Muscle layer of duodenum (tissue), 2 donors: ENCODE measurements at regions not wholly inside any gene's neighbourhood (a gene's known extent, or its start where the extent isn't known, plus 50 kb on each side); places are given as distances from the start of the nearest gene placed in this dataset.

Experiments
- H3K27ac ChIP-seq: one replicate; pipeline ENCODE4 v1.7.0; 2013; ENCODE audit warnings: mild to moderate bottlenecking, low read length
- H3K27me3 ChIP-seq: one replicate; pipeline ENCODE4 v1.7.0; 2013; ENCODE audit warnings: low read depth, mild to moderate bottlenecking, control low read depth, low read length
- H3K36me3 ChIP-seq, 2 donors: one replicate each; pipeline ENCODE4 v1.7.0; 2013; ENCODE audit warnings: low read length in 2 of 2, control low read depth in 1 of 2, mild to moderate bottlenecking in 1 of 2; ENCODE audit not compliant: insufficient read depth in 2 of 2, control insufficient read depth in 1 of 2
- H3K4me1 ChIP-seq, 2 donors: one replicate each; pipeline ENCODE4 v1.7.0; 2013; ENCODE audit warnings: low read length in 2 of 2, mild to moderate bottlenecking in 2 of 2, control low read depth in 1 of 2, moderate library complexity in 1 of 2; ENCODE audit not compliant: insufficient read depth in 2 of 2, control insufficient read depth in 1 of 2
- H3K4me3 ChIP-seq, 2 donors: one replicate each; pipeline ENCODE4 v1.7.0; 2013; ENCODE audit warnings: low read length in 2 of 2, low read depth in 1 of 2, mild to moderate bottlenecking in 1 of 2
- H3K9me3 ChIP-seq, 2 donors: one replicate each; pipeline ENCODE4 v1.7.0; 2013; ENCODE audit warnings: low read length in 2 of 2, control low read depth in 1 of 2, mild to moderate bottlenecking in 1 of 2; ENCODE audit not compliant: control insufficient read depth in 1 of 2
- donor health status: healthy.

GRCh38 chr3:127410678-127411077 lies 122.8 kb upstream of the PRR20G start:
- no peaks in the 10 kb centered on the region for H3K4me1 ChIP-seq
- H3K9me3 ChIP-seq: no peaks in the 10 kb centered on the region
- no peak overlapping the region for H3K27ac ChIP-seq
- no peaks in the 10 kb centered on the region for H3K36me3 ChIP-seq
- no peaks in the 10 kb centered on the region for H3K27me3 ChIP-seq
- no peak overlapping the region for H3K4me3 ChIP-seq

- no peaks in the 10 kb centered on the region for H3K27me3 ChIP-seq
- H3K4me1 ChIP-seq: no peaks in the 10 kb centered on the region
- no peaks in the 10 kb centered on the region for H3K9me3 ChIP-seq
- no peak overlapping the region for H3K27ac ChIP-seq
- no peak overlapping the region for H3K4me3 ChIP-seq
- no peaks in the 10 kb centered on the region for H3K36me3 ChIP-seq
These were observed 122.3 kb upstream of the PRR20G start for GRCh38 chr3:127410137-127410488.

GRCh38 chr3:127409421-127410136 lies 121.7 kb upstream of the PRR20G start:
- H3K27me3 ChIP-seq: no peaks in the 10 kb centered on the region
- no peaks in the 10 kb centered on the region for H3K36me3 ChIP-seq

GRCh38 chr3:127408684-127409420 lies 121.0 kb upstream of the PRR20G start:
- Histone ChIP-seq H3K4me3 (no peak overlapping the region), H3K9me3 (no peaks in the 10 kb centered on the region), H3K4me1 (no peaks in the 10 kb centered on the region), H3K27ac (no peak overlapping the region), H3K27me3 (no peaks in the 10 kb centered on the region), H3K36me3 (no peaks in the 10 kb centered on the region)

More at GRCh38 chr3:127409421-127410136, 121.7 kb upstream of the PRR20G start:
- no peaks in the 10 kb centered on the region for H3K4me1 ChIP-seq
- no peaks in the 10 kb centered on the region for H3K9me3 ChIP-seq
- H3K4me3 ChIP-seq: no peak overlapping the region
- H3K27ac ChIP-seq: no peak overlapping the region

- H3K4me1 ChIP-seq: no peaks in the 10 kb centered on the region
- no peaks in the 10 kb centered on the region for H3K9me3 ChIP-seq
- H3K27ac ChIP-seq: no peak overlapping the region
- H3K4me3 ChIP-seq: no peak overlapping the region
- H3K36me3 ChIP-seq: no peaks in the 10 kb centered on the region
- H3K27me3 ChIP-seq: no peaks in the 10 kb centered on the region
These were observed 120.3 kb upstream of the PRR20G start for GRCh38 chr3:127408022-127408683.

- H3K4me3 ChIP-seq: no peak overlapping the region
- H3K36me3 ChIP-seq: no peaks in the 10 kb centered on the region
- no peak overlapping the region for H3K27ac ChIP-seq
- no peaks in the 10 kb centered on the region for H3K27me3 ChIP-seq
- no peaks in the 10 kb centered on the region for H3K4me1 ChIP-seq
- H3K9me3 ChIP-seq: no peaks in the 10 kb centered on the region
These were observed 119.4 kb upstream of the PRR20G start for GRCh38 chr3:127407026-127407939.

- Histone ChIP-seq H3K27me3 (no peaks in the 10 kb centered on the region), H3K27ac (no peak overlapping the region), H3K9me3 (no peaks in the 10 kb centered on the region), H3K4me3 (no peak overlapping the region), H3K4me1 (no peaks in the 10 kb centered on the region), H3K36me3 (no peaks in the 10 kb centered on the region)
These were observed 118.6 kb upstream of the PRR20G start for GRCh38 chr3:127406309-127407025.

GRCh38 chr3:127405791-127406190 lies 117.9 kb upstream of the PRR20G start:
- Histone ChIP-seq H3K4me1 (no peaks in the 10 kb centered on the region), H3K9me3 (no peaks in the 10 kb centered on the region), H3K27ac (no peak overlapping the region), H3K36me3 (no peaks in the 10 kb centered on the region), H3K4me3 (no peak overlapping the region), H3K27me3 (no peaks in the 10 kb centered on the region)

- Histone ChIP-seq H3K27ac (no peak overlapping the region), H3K27me3 (no peaks in the 10 kb centered on the region), H3K4me1 (no peaks in the 10 kb centered on the region), H3K36me3 (no peaks in the 10 kb centered on the region), H3K9me3 (no peaks in the 10 kb centered on the region), H3K4me3 (no peak overlapping the region)
These were observed 117.3 kb upstream of the PRR20G start for GRCh38 chr3:127405010-127405598.

- Histone ChIP-seq H3K4me1 (no peaks in the 10 kb centered on the region), H3K27me3 (no peaks in the 10 kb centered on the region), H3K4me3 (no peak overlapping the region), H3K27ac (no peak overlapping the region), H3K9me3 (no peaks in the 10 kb centered on the region), H3K36me3 (no peaks in the 10 kb centered on the region)
These were observed 116.6 kb upstream of the PRR20G start for GRCh38 chr3:127404221-127405009.
